ENCODE measurements at regions not wholly inside any gene's neighbourhood (a gene's known extent, or its start where the extent isn't known, plus 50 kb on each side); places are given as distances from the start of the nearest gene placed in this dataset.

DNA sequence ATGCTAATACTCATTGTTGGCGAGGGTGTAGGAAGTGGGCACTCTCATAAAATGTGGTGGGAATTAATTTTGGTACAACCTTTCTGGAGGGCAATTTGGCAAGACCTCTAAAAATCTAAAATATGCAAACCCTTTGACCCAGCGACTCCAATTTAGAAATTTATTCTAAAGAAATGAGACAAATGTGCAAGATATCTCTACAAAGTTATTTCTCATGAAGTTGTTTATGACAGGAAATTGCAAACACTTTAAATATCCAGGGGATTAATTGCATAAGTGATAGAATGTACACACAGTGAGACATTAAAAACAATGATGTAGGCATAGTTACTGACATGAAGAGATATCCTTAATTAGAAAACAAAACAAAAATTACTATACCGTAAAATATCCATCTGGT lies 246.3 kb upstream of the MAP3K1 start:
- 55 to 72% (median 69%) methylated on average over 3 of the region's 3 CpGs for WGBS, 3 donors
- Histone ChIP-seq H3K27me3 (ENCODE audit: insufficient read depth in 3 of 3, low read length in 2 of 3) (no peaks in the 10 kb centered on the region), H3K4me1 (no peaks in the 10 kb centered on the region), H3K27ac (no peak overlapping the region), H3K4me3 (no peak overlapping the region), H3K36me3 (ENCODE audit: insufficient read depth in 1 of 2, low read depth in 1 of 2) (no peaks in the 10 kb centered on the region), H3K9me3 (no peaks in the 10 kb centered on the region)
- TF ChIP-seq, protein P1, sequence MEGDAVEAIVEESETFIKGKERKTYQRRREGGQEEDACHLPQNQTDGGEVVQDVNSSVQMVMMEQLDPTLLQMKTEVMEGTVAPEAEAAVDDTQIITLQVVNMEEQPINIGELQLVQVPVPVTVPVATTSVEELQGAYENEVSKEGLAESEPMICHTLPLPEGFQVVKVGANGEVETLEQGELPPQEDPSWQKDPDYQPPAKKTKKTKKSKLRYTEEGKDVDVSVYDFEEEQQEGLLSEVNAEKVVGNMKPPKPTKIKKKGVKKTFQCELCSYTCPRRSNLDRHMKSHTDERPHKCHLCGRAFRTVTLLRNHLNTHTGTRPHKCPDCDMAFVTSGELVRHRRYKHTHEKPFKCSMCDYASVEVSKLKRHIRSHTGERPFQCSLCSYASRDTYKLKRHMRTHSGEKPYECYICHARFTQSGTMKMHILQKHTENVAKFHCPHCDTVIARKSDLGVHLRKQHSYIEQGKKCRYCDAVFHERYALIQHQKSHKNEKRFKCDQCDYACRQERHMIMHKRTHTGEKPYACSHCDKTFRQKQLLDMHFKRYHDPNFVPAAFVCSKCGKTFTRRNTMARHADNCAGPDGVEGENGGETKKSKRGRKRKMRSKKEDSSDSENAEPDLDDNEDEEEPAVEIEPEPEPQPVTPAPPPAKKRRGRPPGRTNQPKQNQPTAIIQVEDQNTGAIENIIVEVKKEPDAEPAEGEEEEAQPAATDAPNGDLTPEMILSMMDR (IDR thresholded peaks at IDR 0.05), result no peak
- intact Hi-C loops (cut with DNase I), result no loop called here
- DNase-seq (no peak), ATAC-seq (no peak)

DNA sequence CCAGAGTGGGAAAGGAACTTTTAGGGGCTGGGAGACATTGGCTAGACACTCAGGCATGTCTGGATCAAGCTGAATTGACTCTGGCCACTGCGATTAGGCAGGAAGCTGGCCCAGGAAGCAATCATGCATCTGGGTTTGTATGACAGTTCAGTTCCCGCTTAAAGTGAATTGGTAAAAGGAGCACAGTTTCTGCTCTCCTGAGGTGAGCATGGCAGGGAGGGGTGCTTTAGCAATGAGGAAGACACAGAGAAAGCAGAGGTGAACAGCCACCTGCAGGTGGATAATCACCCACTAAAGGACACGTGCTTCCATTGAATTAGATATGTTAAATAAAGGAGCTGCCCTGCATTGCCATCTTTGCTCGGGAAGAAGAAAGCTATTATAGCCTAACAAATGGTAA lies 248.1 kb upstream of the MAP3K1 start:
- intact Hi-C loops (cut with DNase I), result no loop called here
- TF ChIP-seq, protein P1 (IDR thresholded peaks at IDR 0.05), result no peak
- Histone ChIP-seq H3K4me3 (no peak overlapping the region), H3K9me3 (no peaks in the 10 kb centered on the region), H3K27me3 (ENCODE audit: insufficient read depth in 3 of 3, low read length in 2 of 3) (no peaks in the 10 kb centered on the region), H3K4me1 (no peaks in the 10 kb centered on the region), H3K27ac (no peak overlapping the region), H3K36me3 (ENCODE audit: insufficient read depth in 1 of 2, low read depth in 1 of 2) (no peaks in the 10 kb centered on the region)
- DNase-seq (no peak), ATAC-seq (no peak)
- 75 to 76% (median 75%) methylated on average over 4 of the region's 4 CpGs for WGBS, 3 donors

DNA sequence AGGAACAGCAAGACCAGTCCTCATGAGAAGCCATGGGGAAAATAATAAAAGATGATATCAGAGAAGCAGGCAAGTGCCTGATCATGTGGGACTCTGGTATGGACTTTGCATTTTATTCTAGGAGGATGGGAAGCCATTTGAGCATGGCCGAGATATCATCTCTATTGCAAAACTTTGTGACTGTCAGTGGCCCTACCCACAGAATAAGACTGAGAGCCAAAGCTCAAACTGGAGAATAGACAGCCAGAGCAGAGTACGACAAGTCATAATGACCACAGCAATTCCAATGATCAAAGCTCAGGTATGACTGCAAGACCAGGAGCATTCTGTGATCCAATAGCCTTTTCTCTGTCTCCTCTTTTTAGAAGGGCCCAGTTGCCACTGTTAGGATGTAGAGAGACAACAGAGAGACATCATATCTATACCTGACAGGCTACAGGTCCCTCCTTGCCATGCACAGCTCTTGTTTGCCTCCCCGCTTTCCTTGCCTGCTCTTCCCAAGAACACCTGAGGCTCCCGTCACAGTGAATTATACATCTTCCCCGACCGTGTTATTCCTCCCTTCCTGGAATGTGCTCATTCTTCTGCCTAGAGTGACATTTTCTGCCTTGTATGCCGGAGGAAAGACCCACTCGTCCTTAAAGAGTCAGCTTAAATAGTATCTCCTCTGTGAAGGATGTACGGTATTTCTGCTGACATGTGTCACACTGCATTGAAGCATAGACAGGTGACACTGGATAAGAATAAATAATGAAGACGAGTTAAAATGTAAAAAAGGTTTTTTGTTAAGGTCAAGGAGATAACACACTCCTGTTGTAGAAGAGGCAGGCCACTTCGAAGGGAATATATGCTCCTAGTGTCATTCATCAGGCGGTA lies 248.7 kb upstream of the MAP3K1 start:
- intact Hi-C loops (cut with DNase I), result no loop called here
- DNase-seq (no peak), ATAC-seq (no peak)
- Histone ChIP-seq H3K9me3 (no peaks in the 10 kb centered on the region), H3K36me3 (ENCODE audit: insufficient read depth in 1 of 2, low read depth in 1 of 2) (no peaks in the 10 kb centered on the region), H3K27ac (no peak overlapping the region), H3K4me3 (no peak overlapping the region), H3K4me1 (no peaks in the 10 kb centered on the region), H3K27me3 (ENCODE audit: insufficient read depth in 3 of 3, low read length in 2 of 3) (no peaks in the 10 kb centered on the region)
- 78 to 88% (median 83%) methylated on average over 12 of the region's 12 CpGs for WGBS, 3 donors
- TF ChIP-seq, protein P1 (IDR thresholded peaks at IDR 0.05), result no peak

DNA sequence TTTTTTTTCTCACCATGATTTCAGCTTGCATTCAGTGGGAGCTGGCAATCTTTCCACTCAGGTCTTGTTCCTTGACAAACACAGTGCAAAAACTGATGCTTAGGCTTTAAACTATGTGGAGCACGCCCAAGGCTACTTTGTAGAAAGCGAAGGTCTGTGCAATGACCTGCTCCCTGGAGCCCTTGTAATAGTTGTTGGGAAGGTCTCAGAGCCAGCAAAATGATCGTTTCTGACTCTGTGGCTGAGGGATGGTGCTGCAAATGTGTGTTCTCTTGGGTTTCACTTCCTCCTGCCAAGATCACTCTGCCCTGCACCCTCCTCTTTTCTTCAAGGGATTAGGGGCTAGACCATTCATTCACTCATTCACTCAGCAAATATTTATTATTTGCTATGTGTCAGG lies 249.7 kb upstream of the MAP3K1 start:
- Histone ChIP-seq H3K4me1 (no peaks in the 10 kb centered on the region), H3K27ac (no peak overlapping the region), H3K27me3 (ENCODE audit: insufficient read depth in 3 of 3, low read length in 2 of 3) (no peaks in the 10 kb centered on the region), H3K36me3 (ENCODE audit: insufficient read depth in 1 of 2, low read depth in 1 of 2) (no peaks in the 10 kb centered on the region), H3K9me3 (no peaks in the 10 kb centered on the region), H3K4me3 (no peak overlapping the region)
- DNase-seq (no peak), ATAC-seq (no peak)
- intact Hi-C loops (cut with DNase I), result no loop called here
- TF ChIP-seq, protein P1 (IDR thresholded peaks at IDR 0.05), result no peak
- 38 to 56% (median 51%) methylated on average over 3 of the region's 3 CpGs for WGBS, 3 donors

DNA sequence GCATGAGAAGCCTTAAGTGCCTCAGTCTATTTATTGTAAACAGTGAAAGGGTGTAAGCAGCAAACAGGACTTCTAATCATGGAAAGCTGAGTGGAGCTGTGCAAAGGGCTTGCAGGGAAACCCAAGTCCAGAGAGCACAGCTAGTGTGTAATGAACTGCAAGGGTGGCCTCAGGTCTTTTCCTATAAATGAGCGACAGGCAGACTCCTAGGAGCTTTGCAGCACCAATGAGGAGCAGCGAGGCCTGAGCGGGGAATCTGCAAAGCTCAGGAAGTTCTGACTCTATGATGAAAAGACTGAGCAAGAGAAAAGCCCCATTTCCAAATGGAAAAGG lies 250.1 kb upstream of the MAP3K1 start:
- TF ChIP-seq, protein P1 (IDR thresholded peaks at IDR 0.05), result no peak
- H3K27ac ChIP-seq, result no peak overlapping the region

More for the DNA sequence above, 250.1 kb upstream of the MAP3K1 start:
- ATAC-seq (no peak), DNase-seq (no peak)
- 63 to 81% (median 66%) methylated on average over 3 of the region's 3 CpGs for WGBS, 3 donors
- H3K9me3 ChIP-seq, result no peaks in the 10 kb centered on the region
- no peaks in the 10 kb centered on the region for H3K27me3 ChIP-seq (ENCODE audit: insufficient read depth in 3 of 3, low read length in 2 of 3)
- H3K4me1 ChIP-seq, result no peaks in the 10 kb centered on the region
- no peaks in the 10 kb centered on the region for H3K36me3 ChIP-seq (ENCODE audit: insufficient read depth in 1 of 2, low read depth in 1 of 2)
- H3K4me3 ChIP-seq, result no peak overlapping the region
- intact Hi-C loops (cut with DNase I), result no loop called here

Measured in psoas muscle (tissue), 7 donors.